Neural crest cell (in vitro differentiated cells): ENCODE measurements at regions not wholly inside any gene's neighbourhood (a gene's known extent, or its start where the extent isn't known, plus 50 kb on each side); places are given as distances from the start of the nearest gene placed in this dataset.

Source experiments
- DNase-seq: peaks from one replicate; pipeline ENCODE4 v3.0.0; 2021; ENCODE audit warnings: low read depth, mixed read lengths, low spot score
- H3K27ac Mint-ChIP-seq: one replicate; pipeline ENCODE4 v1.8.0; 2021; ENCODE audit warnings: mild to moderate bottlenecking, mixed read lengths; ENCODE audit not compliant: unreplicated experiment
- H3K27me3 Mint-ChIP-seq: 2 replicates; pipeline ENCODE4 v1.8.0; 2021; ENCODE audit warnings: low read depth, mild to moderate bottlenecking, mixed read lengths
- H3K36me3 Mint-ChIP-seq: 2 replicates; pipeline ENCODE4 v1.8.0; 2021; ENCODE audit warnings: low read depth, mild to moderate bottlenecking, mixed read lengths
- H3K4me1 Mint-ChIP-seq: 2 replicates; pipeline ENCODE4 v1.8.0; 2021; ENCODE audit warnings: mixed read lengths
- H3K4me3 Mint-ChIP-seq: one replicate; pipeline ENCODE4 v1.8.0; 2021; ENCODE audit warnings: mild to moderate bottlenecking, mixed read lengths
- H3K9me3 Mint-ChIP-seq: 2 replicates; pipeline ENCODE4 v1.8.0; 2021; ENCODE audit warnings: mixed read lengths
- CTCF ChIP-seq: fragments of 200-600 bp; sonication (generic); conservative IDR thresholded peaks from 2 replicates; pipeline ENCODE4 v1.5.0; 2021; ENCODE audit warnings: antibody characterized with exemption, mild to moderate bottlenecking

GRCh38 chr22:19663286-19663815 is 51.0 kb upstream of the SEPTIN5 start:
- no peaks in the 10 kb centered on the region for H3K9me3 Mint-ChIP-seq
- H3K4me3 Mint-ChIP-seq = no peak overlapping the region
- H3K27me3 Mint-ChIP-seq = peaks cover 5% of the 10 kb centered on the region
- peaks cover 12% of the 10 kb centered on the region for H3K4me1 Mint-ChIP-seq
- TF ChIP-seq CTCF = no peak
- no peaks in the 10 kb centered on the region for H3K36me3 Mint-ChIP-seq
- no peak for DNase-seq
- no peak overlapping the region for H3K27ac Mint-ChIP-seq

DNA sequence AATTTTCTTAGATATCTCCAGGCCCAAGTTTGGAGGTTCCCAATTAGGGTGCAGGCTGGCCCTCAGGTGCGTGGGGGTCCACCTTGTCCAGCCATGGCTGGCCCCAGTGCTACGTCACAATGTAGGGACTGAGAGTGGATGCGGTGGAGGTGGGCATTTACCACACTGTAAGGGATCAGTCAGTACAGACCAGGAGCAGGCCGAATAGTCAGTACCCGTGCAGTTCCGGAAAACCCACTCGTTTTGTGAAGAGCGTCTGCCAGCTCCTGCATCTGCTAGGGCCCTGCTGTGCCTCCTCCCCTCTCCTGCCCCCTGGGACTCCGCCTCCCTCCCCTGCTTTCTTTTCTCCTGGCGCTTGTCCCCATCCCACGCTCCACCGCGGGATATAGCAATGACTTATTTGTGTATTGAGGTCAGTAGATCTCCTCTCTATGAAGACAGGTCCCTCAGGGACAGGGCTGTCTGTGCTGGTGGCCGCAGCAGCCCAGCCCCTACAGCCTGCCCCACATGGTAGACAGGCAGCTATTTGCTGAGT is 50.4 kb upstream of the SEPTIN5 start:
- Mint-ChIP-seq H3K4me1 (peaks cover 12% of the 10 kb centered on the region), H3K27me3 (peaks cover 5% of the 10 kb centered on the region), H3K4me3 (no peak overlapping the region), H3K36me3 (no peaks in the 10 kb centered on the region), H3K27ac (no peak overlapping the region), H3K9me3 (no peaks in the 10 kb centered on the region)
- no peak for TF ChIP-seq CTCF
- DNase-seq = no peak

DNA sequence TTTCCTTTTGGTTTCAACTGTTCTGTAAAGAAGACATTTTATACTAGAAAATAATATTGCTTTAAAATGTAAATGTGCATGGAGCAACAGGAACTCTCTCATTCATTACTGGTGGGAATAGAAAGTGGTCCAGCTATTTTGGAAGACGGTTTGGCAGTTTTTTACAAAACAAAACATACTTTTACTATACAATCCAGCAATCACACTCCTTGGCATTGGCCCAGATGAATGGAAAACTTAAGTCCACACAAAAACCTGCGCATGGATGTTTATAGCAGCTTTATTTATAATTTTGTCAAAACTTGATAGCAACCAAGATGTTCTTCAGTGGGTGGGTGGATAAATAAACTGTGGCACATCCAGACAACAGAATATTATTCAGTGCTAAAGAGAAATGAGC is 49.9 kb upstream of the SEPTIN5 start:
- H3K27me3 Mint-ChIP-seq = peaks cover 5% of the 10 kb centered on the region
- H3K27ac Mint-ChIP-seq = no peak overlapping the region
- H3K4me3 Mint-ChIP-seq = no peak overlapping the region
- no peak for TF ChIP-seq CTCF
- no peaks in the 10 kb centered on the region for H3K36me3 Mint-ChIP-seq
- no peak for DNase-seq
- peaks cover 12% of the 10 kb centered on the region for H3K4me1 Mint-ChIP-seq
- H3K9me3 Mint-ChIP-seq = no peaks in the 10 kb centered on the region
